Endothelial cell of umbilical vein (primary cell): ENCODE measurements at regions not wholly inside any gene's neighbourhood (a gene's known extent, or its start where the extent isn't known, plus 50 kb on each side); places are given as distances from the start of the nearest gene placed in this dataset.

Experiments used
- BruUV-seq: library from RNA; stranded (reverse); fragments of 400-500 nt; replicated peaks from 2 replicates; lab custom pipeline; 2021; lab: Mats Ljungman, UMichigan
- CTCF ChIA-PET: fragments of 300-600, 350-600 bp; sonication (Branson Sonifier 250); formaldehyde crosslinking; loops from one replicate; lab custom pipeline; 2021; ENCODE audit warnings: antibody characterized with exemption, inconsistent platforms; lab: Charles Lee
- POLR2A ChIA-PET: fragments of 300-600, 350-600 bp; sonication (Branson Sonifier 250); formaldehyde crosslinking; loops from one replicate; lab custom pipeline; 2021; ENCODE audit warnings: antibody characterized with exemption, inconsistent platforms; lab: Charles Lee
- DNase-seq: peaks from one replicate; pipeline ENCODE4 v3.0.0-alpha.2; 2011; ENCODE audit warnings: low read depth, low spot score
- FAIRE-seq: peaks from 2 replicates; lab custom pipeline; 2011; peaks lifted over from hg19 to GRCh38; lab: Jason Lieb, UNC
- H2AFZ ChIP-seq: 2 replicates; pipeline ENCODE4 v1.6.0; 2012; ENCODE audit warnings: low read depth, low read length, control low read depth, inconsistent platforms
- H3K27ac ChIP-seq: 2 replicates; pipeline ENCODE4 v1.5.1; 2011; ENCODE audit warnings: low read depth, mild to moderate bottlenecking, control low read depth, low read length, moderate library complexity; ENCODE audit not compliant: insufficient read depth
- H3K27me3 ChIP-seq, 2 experiments: 2 replicates each; pipeline versions ENCODE4 v1.6.0 to v1.6.1; 2011; ENCODE audit warnings: low read length in 2 of 2, mixed read lengths in 1 of 2; ENCODE audit not compliant: control insufficient read depth in 2 of 2, insufficient read depth in 2 of 2
- H3K36me3 ChIP-seq, 2 experiments: 2 replicates in 1 of 2; 3 replicates in 1 of 2; pipeline ENCODE4 v1.5.1; 2011; ENCODE audit warnings: low read length in 2 of 2, mild to moderate bottlenecking in 1 of 2, moderate library complexity in 1 of 2; ENCODE audit not compliant: control insufficient read depth in 2 of 2, insufficient read depth in 2 of 2; ENCODE audit errors: extremely low read depth in 1 of 2
- H3K4me1 ChIP-seq: 3 replicates; pipeline ENCODE4 v1.5.1; 2011; ENCODE audit warnings: mild to moderate bottlenecking, low read length; ENCODE audit not compliant: control insufficient read depth, insufficient read depth; ENCODE audit errors: extremely low read depth
- H3K4me2 ChIP-seq: 2 replicates; pipeline ENCODE4 v1.6.1; 2011; ENCODE audit warnings: low read length, control low read depth, mixed read lengths; ENCODE audit not compliant: insufficient read depth
- H3K4me3 ChIP-seq, 3 experiments: fragments of 200-600 bp in 1 of 3; sonication (generic), shearing (Covaris generic) in 1 of 3; replicated peaks in 1 of 3; 2 replicates each; pipeline ENCODE4 v1.5.1; 2011 to 2016; ENCODE audit warnings: control low read depth in 3 of 3, low read length in 3 of 3, mild to moderate bottlenecking in 2 of 3, inconsistent platforms in 1 of 3, low read depth in 1 of 3, moderate library complexity in 1 of 3; ENCODE audit not compliant: insufficient read depth in 1 of 3
- H3K79me2 ChIP-seq: 2 replicates; pipeline ENCODE4 v1.6.0; 2012; ENCODE audit warnings: low read length, inconsistent platforms; ENCODE audit not compliant: control insufficient read depth, insufficient read depth
- H3K9ac ChIP-seq: replicated peaks from 2 replicates; pipeline ENCODE3; 2011; ENCODE audit warnings: low read length, control low read depth; ENCODE audit not compliant: insufficient read depth; ENCODE audit errors: extremely low read depth
- H3K9me1 ChIP-seq: replicated peaks from 3 replicates; pipeline ENCODE4 v1.6.0; 2011; ENCODE audit warnings: mild to moderate bottlenecking, low read length; ENCODE audit not compliant: control insufficient read depth, insufficient read depth; ENCODE audit errors: extremely low read depth
- H3K9me3 ChIP-seq: replicated peaks from 2 replicates; pipeline ENCODE4 v1.5.1; 2012; ENCODE audit warnings: low read length, inconsistent platforms; ENCODE audit not compliant: control insufficient read depth, insufficient read depth
- H4K20me1 ChIP-seq: replicated peaks from 2 replicates; pipeline ENCODE3; 2011; ENCODE audit warnings: mild to moderate bottlenecking, low read length; ENCODE audit not compliant: control insufficient read depth, insufficient read depth; ENCODE audit errors: extremely low read depth
- CTCF ChIP-seq, 2 donors: IDR thresholded peaks; 1 replicate in 1 of 2; 2 replicates in 1 of 2; pipeline ENCODE4 v1.5.1; 2011; ENCODE audit warnings: low read length in 2 of 2, mild to moderate bottlenecking in 2 of 2, moderate library complexity in 2 of 2, control low read depth in 1 of 2, inconsistent platforms in 1 of 2, low read depth in 1 of 2; ENCODE audit not compliant: insufficient read depth in 1 of 2; ENCODE audit errors: extremely low read depth in 1 of 2
- EZH2 ChIP-seq: IDR thresholded peaks from 2 replicates; pipeline ENCODE4 v1.6.1; 2012; ENCODE audit warnings: borderline replicate concordance, low read depth, mild to moderate bottlenecking, moderate library complexity, low read length, inconsistent platforms; ENCODE audit not compliant: severe bottlenecking
- FOS ChIP-seq: IDR thresholded peaks from 2 replicates; pipeline ENCODE4 v1.6.1; 2011; ENCODE audit warnings: mild to moderate bottlenecking, low read length, moderate library complexity, borderline replicate concordance; ENCODE audit not compliant: insufficient read depth
- GATA2 ChIP-seq: IDR thresholded peaks from 2 replicates; pipeline ENCODE4 v1.7.0; 2011; ENCODE audit warnings: low read depth, mild to moderate bottlenecking, moderate library complexity, mixed read lengths, low read length; ENCODE audit not compliant: insufficient read length, insufficient read depth
- JUN ChIP-seq: IDR thresholded peaks from 2 replicates; pipeline ENCODE4 v1.6.1; 2011; ENCODE audit warnings: borderline replicate concordance, low read depth; ENCODE audit not compliant: insufficient read length, insufficient read depth
- MAX ChIP-seq: IDR thresholded peaks from 2 replicates; pipeline ENCODE4 v1.6.1; 2011; ENCODE audit not compliant: insufficient read depth, insufficient read length
- MYC ChIP-seq: IDR thresholded peaks from one replicate; pipeline ENCODE4 v1.6.1; 2011; ENCODE audit warnings: mild to moderate bottlenecking, low read depth, low read length
- POLR2A ChIP-seq: IDR thresholded peaks from 2 replicates; pipeline ENCODE4 v1.6.1; 2012; ENCODE audit warnings: low read depth, mild to moderate bottlenecking, control low read depth, low read length
- POLR2AphosphoS5 ChIP-seq: IDR thresholded peaks from 2 replicates; pipeline ENCODE4 v1.6.1; 2012; ENCODE audit warnings: low read depth, mild to moderate bottlenecking, control low read depth, low read length, moderate library complexity; ENCODE audit not compliant: insufficient read depth
- dilution Hi-C: fragments of 300-500 bp; cut with MboI; formaldehyde crosslinking; loops from one replicate; pipeline ENCODE4 v1.15.0; 2019; ENCODE audit warnings: low sequenced_read_pairs; ENCODE audit not compliant: extremely low pct_ligation_motif_present
- intact Hi-C: fragments of 100-400 bp; cut with micrococcal nuclease; formaldehyde crosslinking; loops from one replicate; pipeline ENCODE4 v1.10.0; 2022

- no peak overlapping the region for H3K4me2 ChIP-seq
- CTCF ChIA-PET, result no interaction called here
- no peaks in the 10 kb centered on the region for H3K4me1 ChIP-seq
- BruUV-seq, result no TSS peak
- H3K27me3 ChIP-seq, result peaks cover 6 to 17% of the 10 kb centered on the region in 2 experiments
- H3K36me3 ChIP-seq, result no peaks in the 10 kb centered on the region
- TF ChIP-seq FOS (no peak), POLR2AphosphoS5 (no peak), GATA2 (no peak), MYC (no peak), CTCF (IDR thresholded peaks at IDR 0.05; ENCODE audit: extremely low read depth in 1 of 2, insufficient read depth in 1 of 2, low read depth in 1 of 2, low read length in 2 of 2) (no peak), MAX (no peak), POLR2A (no peak), JUN (no peak), EZH2 (no peak)
- no peaks in the 10 kb centered on the region for H3K79me2 ChIP-seq
- no peak overlapping the region for H3K4me3 ChIP-seq
- DNase-seq (no peak), FAIRE-seq (no peak)
- H3K27ac ChIP-seq, result no peak overlapping the region
- intact Hi-C loops, result no loop called here
- dilution Hi-C loops, result no loop called here
- H2AFZ ChIP-seq, result no peak overlapping the region
- POLR2A ChIA-PET, result no interaction called here
- no peaks in the 10 kb centered on the region for H3K9me1 ChIP-seq
- H3K9me3 ChIP-seq, result no peaks in the 10 kb centered on the region
- H3K9ac ChIP-seq, result no peak overlapping the region
- no peaks in the 10 kb centered on the region for H4K20me1 ChIP-seq
Observed at GRCh38 chr10:28793482-28793881, 116.2 kb downstream of the BAMBI start.
